Keratinocyte (primary cell): ENCODE measurements at regions not wholly inside any gene's neighbourhood (a gene's known extent, or its start where the extent isn't known, plus 50 kb on each side); places are given as distances from the start of the nearest gene placed in this dataset.
A peak's percentile ranks its signal among the peaks of the same experiment; 100 is the strongest.

Source experiments
- DNase-seq: peaks from one replicate; pipeline ENCODE4 v3.0.0-alpha.2; 2011; ENCODE audit warnings: low read depth, missing footprints, low spot score
- FAIRE-seq: peaks from 2 replicates; lab custom pipeline; 2011; peaks lifted over from hg19 to GRCh38; lab: Jason Lieb, UNC
- H2AFZ ChIP-seq: 2 replicates; pipeline ENCODE4 v1.6.0; 2012; ENCODE audit warnings: low read length, control low read depth, inconsistent platforms; ENCODE audit not compliant: control insufficient read depth
- H3K27ac ChIP-seq: 2 replicates; pipeline ENCODE4 v1.5.1; 2011; ENCODE audit warnings: low read length; ENCODE audit not compliant: control insufficient read depth, insufficient read depth
- H3K27me3 ChIP-seq: 3 replicates; pipeline ENCODE4 v1.6.0; 2011; ENCODE audit warnings: low read length; ENCODE audit not compliant: control insufficient read depth, insufficient read depth; ENCODE audit errors: extremely low read depth
- H3K36me3 ChIP-seq, 2 experiments: 2 replicates in 1 of 2; 3 replicates in 1 of 2; pipeline ENCODE4 v1.5.1; 2011; ENCODE audit warnings: low read length in 2 of 2, mild to moderate bottlenecking in 1 of 2; ENCODE audit not compliant: control insufficient read depth in 2 of 2, insufficient read depth in 2 of 2; ENCODE audit errors: extremely low read depth in 1 of 2
- H3K4me1 ChIP-seq: 3 replicates; pipeline ENCODE4 v1.5.1; 2011; ENCODE audit warnings: low read length; ENCODE audit not compliant: control insufficient read depth, insufficient read depth; ENCODE audit errors: extremely low read depth
- H3K4me2 ChIP-seq: 3 replicates; pipeline ENCODE4 v1.6.0; 2011; ENCODE audit warnings: low read depth, low read length; ENCODE audit not compliant: control insufficient read depth, insufficient read depth; ENCODE audit errors: extremely low read depth
- H3K4me3 ChIP-seq, 3 experiments: fragments of 200-600 bp in 1 of 3; sonication (generic) in 1 of 3; 2 replicates in 2 of 3; 3 replicates in 1 of 3; pipeline ENCODE4 v1.5.1; 2011 to 2016; ENCODE audit warnings: low read length in 3 of 3, mild to moderate bottlenecking in 3 of 3, control low read depth in 2 of 3, inconsistent platforms in 1 of 3, low read depth in 1 of 3, mixed read lengths in 1 of 3, mixed run types in 1 of 3, moderate library complexity in 1 of 3; ENCODE audit not compliant: control insufficient read depth in 2 of 3, insufficient read depth in 2 of 3; ENCODE audit errors: extremely low read depth in 1 of 3
- H3K79me2 ChIP-seq: 2 replicates; pipeline ENCODE4 v1.6.0; 2012; ENCODE audit warnings: low read length; ENCODE audit not compliant: control insufficient read depth, insufficient read depth
- H3K9ac ChIP-seq: 3 replicates; pipeline ENCODE4 v1.6.0; 2011; ENCODE audit warnings: low read length; ENCODE audit not compliant: control insufficient read depth, insufficient read depth; ENCODE audit errors: extremely low read depth
- H3K9me1 ChIP-seq: 3 replicates; pipeline ENCODE4 v1.6.0; 2011; ENCODE audit warnings: low read length; ENCODE audit not compliant: control insufficient read depth, insufficient read depth; ENCODE audit errors: extremely low read depth
- H3K9me3 ChIP-seq: 2 replicates; pipeline ENCODE4 v1.5.1; 2012; ENCODE audit warnings: low read depth, low read length; ENCODE audit not compliant: control insufficient read depth
- H4K20me1 ChIP-seq: 3 replicates; pipeline ENCODE4 v1.6.0; 2011; ENCODE audit warnings: low read length; ENCODE audit not compliant: control insufficient read depth, insufficient read depth; ENCODE audit errors: extremely low read depth
- EZH2 ChIP-seq: IDR thresholded peaks from one replicate; pipeline ENCODE4 v1.6.1; 2012; ENCODE audit warnings: inconsistent platforms, mild to moderate bottlenecking, low read length, moderate library complexity
- dilution Hi-C: fragments of 300-500 bp; cut with MboI; formaldehyde crosslinking; loops from one replicate; pipeline ENCODE4 v1.7.0; 2020; ENCODE audit warnings: low sequenced_read_pairs; ENCODE audit not compliant: extremely low pct_ligation_motif_present
- TF ChIP-seq, protein P1 (sequence below), 3 experiments: IDR thresholded peaks in 1 of 3; conservative IDR thresholded peaks in 1 of 3; optimal IDR thresholded peaks in 1 of 3; 2 replicates in 2 of 3; 3 replicates in 1 of 3; pipeline versions ENCODE3 to v1.5.1; 2011; ENCODE audit warnings: low read length in 3 of 3, mild to moderate bottlenecking in 3 of 3, moderate library complexity in 2 of 3, control low read depth in 1 of 3, inconsistent platforms in 1 of 3; ENCODE audit not compliant: insufficient read depth in 2 of 3; ENCODE audit errors: extremely low read depth in 1 of 3

DNA sequence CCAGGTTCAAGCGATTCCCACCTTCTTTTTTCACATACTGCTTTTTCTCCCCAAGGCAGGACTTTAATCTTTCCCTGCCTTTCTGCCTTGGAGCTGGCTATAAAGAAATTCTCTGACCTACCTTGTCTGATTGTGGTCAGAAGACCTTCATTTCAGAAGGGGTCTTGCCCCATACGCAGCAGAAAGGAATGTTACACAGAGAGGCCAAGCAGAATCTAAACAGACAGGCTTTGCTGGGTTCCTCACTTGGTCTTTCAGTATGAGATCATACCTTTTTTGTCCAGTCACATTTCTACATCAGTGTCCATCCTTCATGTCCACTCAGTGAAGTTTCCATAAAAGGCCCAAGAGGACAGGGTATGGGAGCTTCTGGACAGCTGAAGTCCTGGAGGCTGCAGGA lies 108.3 kb upstream of the RBPJ start:
- dilution Hi-C loops: no loop called here

DNA sequence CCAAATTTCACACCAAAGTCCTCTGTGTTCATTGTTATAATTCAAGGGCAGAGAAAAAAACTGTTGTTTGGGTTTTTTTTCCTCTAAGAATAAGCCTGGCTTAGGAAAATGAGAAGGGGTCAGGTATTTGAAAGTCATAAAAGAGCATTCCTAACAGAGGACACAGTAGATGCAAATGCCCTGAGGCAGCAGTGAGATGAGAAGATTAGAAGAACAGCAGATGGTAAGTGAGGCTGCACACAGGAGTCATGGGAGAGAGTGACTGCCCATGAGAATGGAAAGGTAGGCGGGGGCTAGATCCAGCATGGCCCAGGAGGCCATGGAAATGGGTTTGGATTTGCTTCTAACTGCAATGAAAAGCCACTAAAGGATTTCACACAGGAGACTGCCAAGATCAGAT lies 107.5 kb upstream of the RBPJ start:
- dilution Hi-C loops: no loop called here
- TF ChIP-seq, protein P1, sequence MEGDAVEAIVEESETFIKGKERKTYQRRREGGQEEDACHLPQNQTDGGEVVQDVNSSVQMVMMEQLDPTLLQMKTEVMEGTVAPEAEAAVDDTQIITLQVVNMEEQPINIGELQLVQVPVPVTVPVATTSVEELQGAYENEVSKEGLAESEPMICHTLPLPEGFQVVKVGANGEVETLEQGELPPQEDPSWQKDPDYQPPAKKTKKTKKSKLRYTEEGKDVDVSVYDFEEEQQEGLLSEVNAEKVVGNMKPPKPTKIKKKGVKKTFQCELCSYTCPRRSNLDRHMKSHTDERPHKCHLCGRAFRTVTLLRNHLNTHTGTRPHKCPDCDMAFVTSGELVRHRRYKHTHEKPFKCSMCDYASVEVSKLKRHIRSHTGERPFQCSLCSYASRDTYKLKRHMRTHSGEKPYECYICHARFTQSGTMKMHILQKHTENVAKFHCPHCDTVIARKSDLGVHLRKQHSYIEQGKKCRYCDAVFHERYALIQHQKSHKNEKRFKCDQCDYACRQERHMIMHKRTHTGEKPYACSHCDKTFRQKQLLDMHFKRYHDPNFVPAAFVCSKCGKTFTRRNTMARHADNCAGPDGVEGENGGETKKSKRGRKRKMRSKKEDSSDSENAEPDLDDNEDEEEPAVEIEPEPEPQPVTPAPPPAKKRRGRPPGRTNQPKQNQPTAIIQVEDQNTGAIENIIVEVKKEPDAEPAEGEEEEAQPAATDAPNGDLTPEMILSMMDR (optimal IDR thresholded peaks at IDR 0.05 in 1 of 3, IDR thresholded peaks at IDR 0.05 in 1 of 3, conservative IDR thresholded peaks at IDR 0.05 in 1 of 3; ENCODE audit: extremely low read depth in 1 of 3, insufficient read depth in 2 of 3, low read length in 3 of 3): no peak
- TF ChIP-seq EZH2: no peak
- FAIRE-seq: peak; percentile 17

More for the DNA sequence above, 108.3 kb upstream of the RBPJ start:
- DNase-seq (no peak), FAIRE-seq (no peak)
- H3K4me1 ChIP-seq: peaks cover 6% of the 10 kb centered on the region
- no peak for TF ChIP-seq EZH2
- TF ChIP-seq, protein P1 (optimal IDR thresholded peaks at IDR 0.05 in 1 of 3, IDR thresholded peaks at IDR 0.05 in 1 of 3, conservative IDR thresholded peaks at IDR 0.05 in 1 of 3; ENCODE audit: extremely low read depth in 1 of 3, insufficient read depth in 2 of 3, low read length in 3 of 3): no peak
- no peaks in the 10 kb centered on the region for H3K9me1 ChIP-seq
- H3K79me2 ChIP-seq: no peaks in the 10 kb centered on the region
- no peak overlapping the region for H3K27ac ChIP-seq
- H2AFZ ChIP-seq: no peak overlapping the region
- no peaks in the 10 kb centered on the region for H4K20me1 ChIP-seq
- H3K4me2 ChIP-seq: no peak overlapping the region
- peaks cover 15% of the 10 kb centered on the region for H3K27me3 ChIP-seq
- no peak overlapping the region for H3K4me3 ChIP-seq
- H3K9me3 ChIP-seq: no peaks in the 10 kb centered on the region
- H3K9ac ChIP-seq: no peak overlapping the region
- H3K36me3 ChIP-seq: no peaks in the 10 kb centered on the region

More for the DNA sequence above, 107.5 kb upstream of the RBPJ start:
- Histone ChIP-seq H3K4me3 (no peak overlapping the region), H4K20me1 (no peaks in the 10 kb centered on the region), H3K4me1 (no peaks in the 10 kb centered on the region), H3K36me3 (no peaks in the 10 kb centered on the region), H2AFZ (no peak overlapping the region), H3K9me1 (no peaks in the 10 kb centered on the region), H3K9me3 (no peaks in the 10 kb centered on the region), H3K4me2 (no peak overlapping the region), H3K79me2 (no peaks in the 10 kb centered on the region), H3K9ac (no peak overlapping the region), H3K27ac (no peak overlapping the region), H3K27me3 (peaks cover 19% of the 10 kb centered on the region)
- no peak for DNase-seq
